B cell (primary cell): ENCODE measurements at regions not wholly inside any gene's neighbourhood (a gene's known extent, or its start where the extent isn't known, plus 50 kb on each side); places are given as distances from the start of the nearest gene placed in this dataset.

Experiments
- ATAC-seq: fragments of 200-7000 bp; cut with Tn5 transposase; one replicate; pipeline ENCODE4 v1.10.0; 2021; ENCODE audit warnings: low read depth, mild to moderate bottlenecking, moderate number of reproducible peaks, moderate library complexity
- CTCF ChIA-PET: fragments of 350-600 bp; sonication (Branson Sonifier 250); formaldehyde crosslinking; loops from one replicate; lab custom pipeline; 2021; ENCODE audit warnings: antibody characterized with exemption, inconsistent platforms; lab: Charles Lee
- POLR2A ChIA-PET: fragments of 350-600 bp; sonication (Branson Sonifier 250); formaldehyde crosslinking; loops from one replicate; lab custom pipeline; 2021; ENCODE audit warnings: antibody characterized with exemption; lab: Charles Lee
- DNase-seq: peaks from one replicate; pipeline ENCODE4 v3.0.0; 2013
- H2AFZ ChIP-seq: 2 replicates; pipeline ENCODE4 v1.6.1; 2012; ENCODE audit warnings: mild to moderate bottlenecking, low read depth, low read length; ENCODE audit not compliant: insufficient read depth, poor library complexity, severe bottlenecking
- H3K27ac ChIP-seq, 2 donors: 1 replicate in 1 of 2; 2 replicates in 1 of 2; pipeline ENCODE4 v1.5.1; 2012 to 2013; ENCODE audit warnings: low read length in 2 of 2, mild to moderate bottlenecking in 2 of 2, moderate library complexity in 1 of 2
- H3K27me3 ChIP-seq, 4 experiments: fragments of 200-600 bp in 1 of 4; sonication (generic) in 1 of 4; replicated peaks in 1 of 4; 1 replicate in 2 of 4; 2 replicates in 2 of 4; pipeline versions ENCODE4 v1.6.1 to v1.7.0; 2013 to 2016; ENCODE audit warnings: low read length in 3 of 4, mild to moderate bottlenecking in 2 of 4, mixed read lengths in 1 of 4, moderate library complexity in 1 of 4; ENCODE audit not compliant: insufficient read depth in 4 of 4, control insufficient read depth in 3 of 4; ENCODE audit errors: control extremely low read depth in 1 of 4
- H3K36me3 ChIP-seq, 2 experiments: replicated peaks in 1 of 2; 1 replicate in 1 of 2; 2 replicates in 1 of 2; pipeline versions ENCODE4 v1.6.1 to v1.7.1; 2013; ENCODE audit warnings: low read length in 1 of 2; ENCODE audit not compliant: insufficient read depth in 2 of 2, control insufficient read depth in 1 of 2; ENCODE audit errors: control extremely low read depth in 1 of 2, extremely low read depth in 1 of 2
- H3K4me1 ChIP-seq, 2 donors: fragments of 200-600 bp in 1 of 2; sonication (generic) in 1 of 2; 1 replicate in 1 of 2; 2 replicates in 1 of 2; pipeline versions ENCODE4 v1.5.1 to v1.6.1; 2013 to 2017; ENCODE audit warnings: low read length in 2 of 2; ENCODE audit not compliant: control insufficient read depth in 2 of 2, insufficient read depth in 2 of 2
- H3K4me2 ChIP-seq: replicated peaks from 2 replicates; pipeline ENCODE3; 2012; ENCODE audit warnings: mild to moderate bottlenecking, low read depth, low read length; ENCODE audit not compliant: poor library complexity, severe bottlenecking
- H3K4me3 ChIP-seq, 5 experiments: fragments of 200-600 bp in 1 of 5; sonication (generic) in 1 of 5; 1 replicate in 3 of 5; 2 replicates in 2 of 5; pipeline versions ENCODE4 v1.5.1 to v1.7.0; 2011 to 2016; ENCODE audit warnings: low read length in 4 of 5, mild to moderate bottlenecking in 4 of 5, low read depth in 2 of 5, control low read depth in 1 of 5, moderate library complexity in 1 of 5; ENCODE audit not compliant: insufficient read depth in 1 of 5; ENCODE audit errors: control extremely low read depth in 1 of 5, extremely low read depth in 1 of 5
- H3K79me2 ChIP-seq: fragments of 200-600 bp; sonication (generic); one replicate; pipeline ENCODE4 v1.6.0; 2016; ENCODE audit warnings: low read length; ENCODE audit not compliant: control insufficient read depth, insufficient read depth
- H3K9ac ChIP-seq: fragments of 200-600 bp; sonication (generic); 2 replicates; pipeline ENCODE4 v1.6.1; 2017; ENCODE audit warnings: mild to moderate bottlenecking, low read length, moderate library complexity
- H3K9me3 ChIP-seq, 3 donors: one replicate each; pipeline versions ENCODE4 v1.6.1 to v1.7.1; 2013; ENCODE audit warnings: low read length in 2 of 3; ENCODE audit not compliant: control insufficient read depth in 2 of 3, insufficient read depth in 1 of 3; ENCODE audit errors: control extremely low read depth in 1 of 3
- H4K20me1 ChIP-seq: 2 replicates; pipeline ENCODE4 v1.6.0; 2012; ENCODE audit warnings: mild to moderate bottlenecking, low read length; ENCODE audit not compliant: insufficient read depth, control insufficient read depth, poor library complexity, severe bottlenecking
- H3K27ac Mint-ChIP-seq: one replicate; pipeline ENCODE4 v1.8.0; 2021; ENCODE audit warnings: mixed read lengths
- H3K27me3 Mint-ChIP-seq: one replicate; pipeline ENCODE4 v1.8.0; 2021; ENCODE audit warnings: mixed read lengths
- H3K4me1 Mint-ChIP-seq: one replicate; pipeline ENCODE4 v1.8.0; 2021; ENCODE audit warnings: mixed read lengths
- H3K4me3 Mint-ChIP-seq: one replicate; pipeline ENCODE4 v1.8.0; 2021; ENCODE audit warnings: mixed read lengths
- H3K9me3 Mint-ChIP-seq: one replicate; pipeline ENCODE4 v1.8.0; 2022; ENCODE audit warnings: mixed read lengths; ENCODE audit not compliant: insufficient read depth
- EZH2 ChIP-seq: IDR thresholded peaks from 2 replicates; pipeline ENCODE4 v1.6.1; 2012; ENCODE audit warnings: borderline replicate concordance, low read depth, mild to moderate bottlenecking, moderate library complexity, low read length; ENCODE audit not compliant: insufficient read depth, poor library complexity, severe bottlenecking
- WGBS: methylation state at CpG from one replicate; pipeline ENCODE4 v1.1.5; 2013; ENCODE audit warnings: missing lambda C conversion rate; ENCODE audit not compliant: insufficient coverage; 5-methylcytosine and 5-hydroxymethylcytosine counted together
- intact Hi-C: fragments of 100-400 bp; cut with micrococcal nuclease; formaldehyde crosslinking; loops from one replicate; pipeline ENCODE4 v1.10.0; 2022
- TF ChIP-seq, protein P1 (sequence below): fragments of 200-600 bp; IDR thresholded peaks from one replicate; pipeline ENCODE4 v1.8.0; 2022; ENCODE audit warnings: antibody characterized with exemption, mild to moderate bottlenecking

DNA sequence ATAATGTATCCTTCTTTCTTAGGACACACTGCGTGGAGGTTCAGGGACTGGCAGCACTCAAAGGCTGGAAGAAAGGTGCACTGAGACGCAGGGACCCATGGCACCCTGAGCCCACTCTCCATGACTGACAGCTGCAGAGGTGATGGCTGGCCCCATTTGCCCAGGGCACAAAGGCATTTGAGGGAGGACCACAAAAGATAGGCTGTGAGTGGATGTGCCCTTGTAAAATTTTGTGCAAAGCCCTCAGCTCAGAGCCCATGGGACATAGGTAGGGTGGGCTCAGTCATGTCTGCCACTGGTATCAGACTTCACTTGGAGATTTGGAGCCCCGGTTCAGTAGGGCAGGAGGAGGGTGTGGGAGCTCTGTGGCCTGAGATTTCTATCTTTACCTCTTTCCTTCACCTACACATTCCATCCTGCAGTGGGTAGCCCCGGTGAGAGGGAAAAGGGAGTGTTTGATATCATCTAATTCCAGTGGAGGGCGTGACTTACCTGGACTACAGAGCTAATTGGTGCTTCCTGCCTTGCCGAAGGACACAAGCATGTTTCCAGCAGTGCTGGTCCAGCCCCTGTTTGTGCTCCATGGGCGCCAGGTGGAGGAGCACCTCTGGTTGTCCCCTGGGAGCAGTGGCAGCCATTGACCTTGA, 312.2 kb downstream of the EN1 start:
- WGBS, result 71% methylated on average over 6 of the region's 7 CpGs
- Histone ChIP-seq H3K4me1 (no peaks in the 10 kb centered on the region), H3K36me3 (no peaks in the 10 kb centered on the region), H3K9me3 (peaks cover 0 to 3% (median 0%) of the 10 kb centered on the region in 3 donors), H3K27ac (no peak overlapping the region), H3K4me2 (no peak overlapping the region), H2AFZ (no peak overlapping the region), H3K27me3 (no peaks in the 10 kb centered on the region), H3K79me2 (no peaks in the 10 kb centered on the region), H3K4me3 (no peak overlapping the region), H4K20me1 (no peaks in the 10 kb centered on the region), H3K9ac (no peak overlapping the region)
- intact Hi-C loops, result no loop called here
- ATAC-seq (no peak), DNase-seq (no peak)
- Mint-ChIP-seq H3K4me1 (no peaks in the 10 kb centered on the region), H3K27ac (no peak overlapping the region), H3K9me3 (no peaks in the 10 kb centered on the region), H3K4me3 (no peak overlapping the region), H3K27me3 (no peaks in the 10 kb centered on the region)
- TF ChIP-seq EZH2, result no peak
- TF ChIP-seq, protein P1, sequence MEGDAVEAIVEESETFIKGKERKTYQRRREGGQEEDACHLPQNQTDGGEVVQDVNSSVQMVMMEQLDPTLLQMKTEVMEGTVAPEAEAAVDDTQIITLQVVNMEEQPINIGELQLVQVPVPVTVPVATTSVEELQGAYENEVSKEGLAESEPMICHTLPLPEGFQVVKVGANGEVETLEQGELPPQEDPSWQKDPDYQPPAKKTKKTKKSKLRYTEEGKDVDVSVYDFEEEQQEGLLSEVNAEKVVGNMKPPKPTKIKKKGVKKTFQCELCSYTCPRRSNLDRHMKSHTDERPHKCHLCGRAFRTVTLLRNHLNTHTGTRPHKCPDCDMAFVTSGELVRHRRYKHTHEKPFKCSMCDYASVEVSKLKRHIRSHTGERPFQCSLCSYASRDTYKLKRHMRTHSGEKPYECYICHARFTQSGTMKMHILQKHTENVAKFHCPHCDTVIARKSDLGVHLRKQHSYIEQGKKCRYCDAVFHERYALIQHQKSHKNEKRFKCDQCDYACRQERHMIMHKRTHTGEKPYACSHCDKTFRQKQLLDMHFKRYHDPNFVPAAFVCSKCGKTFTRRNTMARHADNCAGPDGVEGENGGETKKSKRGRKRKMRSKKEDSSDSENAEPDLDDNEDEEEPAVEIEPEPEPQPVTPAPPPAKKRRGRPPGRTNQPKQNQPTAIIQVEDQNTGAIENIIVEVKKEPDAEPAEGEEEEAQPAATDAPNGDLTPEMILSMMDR, result no peak
- ChIA-PET CTCF (no interaction called here), POLR2A (no interaction called here)

DNA sequence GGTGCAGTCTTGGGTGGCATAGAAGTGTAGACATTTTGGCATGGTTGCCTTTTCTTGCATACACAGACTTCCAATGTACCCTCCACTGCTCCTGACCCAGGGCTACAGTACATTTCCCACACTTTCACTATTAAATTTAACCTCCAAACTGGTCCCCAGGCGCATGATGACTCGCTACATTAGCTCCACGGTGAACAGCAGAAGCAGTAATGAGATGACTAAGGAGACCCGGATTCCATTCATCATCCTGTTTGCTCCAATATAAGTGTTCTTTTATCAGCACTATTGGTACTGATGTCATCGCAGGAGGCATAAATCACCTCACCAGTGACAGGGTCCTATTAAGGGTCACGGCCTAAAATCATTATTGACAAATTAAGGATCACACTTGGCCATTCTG, 316.5 kb downstream of the EN1 start:
- intact Hi-C loops, result no loop called here
- no peak for TF ChIP-seq EZH2
- TF ChIP-seq, protein P1, result no peak
- Mint-ChIP-seq H3K27me3 (no peaks in the 10 kb centered on the region), H3K4me1 (no peaks in the 10 kb centered on the region), H3K4me3 (no peak overlapping the region), H3K27ac (no peak overlapping the region), H3K9me3 (no peaks in the 10 kb centered on the region)
- Histone ChIP-seq H3K36me3 (no peaks in the 10 kb centered on the region), H3K4me1 (no peaks in the 10 kb centered on the region), H4K20me1 (no peaks in the 10 kb centered on the region), H3K27me3 (no peaks in the 10 kb centered on the region), H3K4me3 (no peak overlapping the region), H2AFZ (no peak overlapping the region), H3K27ac (no peak overlapping the region), H3K9ac (no peak overlapping the region), H3K4me2 (no peak overlapping the region), H3K9me3 (peaks cover 0 to 3% (median 0%) of the 10 kb centered on the region in 3 donors), H3K79me2 (no peaks in the 10 kb centered on the region)
- no peak for ATAC-seq
- ChIA-PET POLR2A (no interaction called here), CTCF (no interaction called here)
- 75% methylated on average over 5 of the region's 6 CpGs for WGBS
- DNase-seq, result no peak
